OCI-LY1 (cell line): ENCODE measurements at regions not wholly inside any gene's neighbourhood (a gene's known extent, or its start where the extent isn't known, plus 50 kb on each side); places are given as distances from the start of the nearest gene placed in this dataset.

ENCODE experiments used
- EZH2 ChIP-seq: fragments of 200-600 bp; sonication (generic), shearing (Covaris generic); IDR thresholded peaks from 2 replicates; pipeline ENCODE4 v1.8.0; 2017; ENCODE audit warnings: borderline replicate concordance, mixed run types, mild to moderate bottlenecking, antibody characterized with exemption, low read length, moderate library complexity, mixed read lengths
- TF ChIP-seq, protein P1 (sequence below): fragments of 200-600 bp; sonication (generic), shearing (Covaris generic); IDR thresholded peaks from 2 replicates; pipeline ENCODE4 v1.5.1; 2017; ENCODE audit warnings: mild to moderate bottlenecking, antibody characterized with exemption, low read length, moderate library complexity, mixed read lengths

GRCh38 chr14:66137081-66137480, 349.1 kb upstream of the CCDC196 start:
- TF ChIP-seq, protein P1, sequence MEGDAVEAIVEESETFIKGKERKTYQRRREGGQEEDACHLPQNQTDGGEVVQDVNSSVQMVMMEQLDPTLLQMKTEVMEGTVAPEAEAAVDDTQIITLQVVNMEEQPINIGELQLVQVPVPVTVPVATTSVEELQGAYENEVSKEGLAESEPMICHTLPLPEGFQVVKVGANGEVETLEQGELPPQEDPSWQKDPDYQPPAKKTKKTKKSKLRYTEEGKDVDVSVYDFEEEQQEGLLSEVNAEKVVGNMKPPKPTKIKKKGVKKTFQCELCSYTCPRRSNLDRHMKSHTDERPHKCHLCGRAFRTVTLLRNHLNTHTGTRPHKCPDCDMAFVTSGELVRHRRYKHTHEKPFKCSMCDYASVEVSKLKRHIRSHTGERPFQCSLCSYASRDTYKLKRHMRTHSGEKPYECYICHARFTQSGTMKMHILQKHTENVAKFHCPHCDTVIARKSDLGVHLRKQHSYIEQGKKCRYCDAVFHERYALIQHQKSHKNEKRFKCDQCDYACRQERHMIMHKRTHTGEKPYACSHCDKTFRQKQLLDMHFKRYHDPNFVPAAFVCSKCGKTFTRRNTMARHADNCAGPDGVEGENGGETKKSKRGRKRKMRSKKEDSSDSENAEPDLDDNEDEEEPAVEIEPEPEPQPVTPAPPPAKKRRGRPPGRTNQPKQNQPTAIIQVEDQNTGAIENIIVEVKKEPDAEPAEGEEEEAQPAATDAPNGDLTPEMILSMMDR, result no peak
- no peak for TF ChIP-seq EZH2
